Psoas muscle (tissue), 7 donors: ENCODE measurements at regions not wholly inside any gene's neighbourhood (a gene's known extent, or its start where the extent isn't known, plus 50 kb on each side); places are given as distances from the start of the nearest gene placed in this dataset.
"Not testable (repeated sequence)": the region's sequence is repeated elsewhere in the genome, so short reads cannot be mapped to it uniquely, and the experiment has no call there.

Experiments used
- ATAC-seq, 4 donors: fragments of 200-7000 bp; cut with Tn5 transposase; one replicate each; pipeline ENCODE4 v1.9.1; 2020; ENCODE audit warnings: moderate library complexity in 3 of 4, mild to moderate bottlenecking in 2 of 4
- DNase-seq, 2 donors: peaks; one replicate each; pipeline ENCODE4 v3.0.0-alpha.2; 2020
- H3K27ac ChIP-seq: fragments of 200-600 bp; one replicate; pipeline ENCODE4 v1.8.0; 2022
- H3K27me3 ChIP-seq, 3 donors: fragments of 200-600 bp in 1 of 3; one replicate each; pipeline versions ENCODE4 v1.6.1 to v1.8.0; 2013 to 2022; ENCODE audit warnings: low read length in 2 of 3, mild to moderate bottlenecking in 2 of 3, moderate library complexity in 1 of 3; ENCODE audit not compliant: insufficient read depth in 3 of 3
- H3K36me3 ChIP-seq, 2 donors: fragments of 200-600 bp in 1 of 2; one replicate each; pipeline versions ENCODE4 v1.6.1 to v1.8.0; 2013 to 2022; ENCODE audit warnings: low read depth in 1 of 2, mild to moderate bottlenecking in 1 of 2, moderate library complexity in 1 of 2; ENCODE audit not compliant: insufficient read depth in 1 of 2
- H3K4me1 ChIP-seq: fragments of 200-600 bp; one replicate; pipeline ENCODE4 v1.8.0; 2022
- H3K4me3 ChIP-seq: fragments of 200-600 bp; one replicate; pipeline ENCODE4 v1.8.0; 2022; ENCODE audit warnings: mild to moderate bottlenecking
- H3K9me3 ChIP-seq: fragments of 200-600 bp; one replicate; pipeline ENCODE4 v1.8.0; 2022
- CTCF ChIP-seq: fragments of 200-600 bp; IDR thresholded peaks from one replicate; pipeline ENCODE4 v1.8.0; 2022; ENCODE audit warnings: antibody characterized with exemption
- WGBS, 3 donors: extraction: QIAGEN DNeasy Blood & Tissue Kit; methylation state at CpG; one replicate each; pipeline versions ENCODE4 v1.1.6 to v1.1.7; 2013; 5-methylcytosine and 5-hydroxymethylcytosine counted together
- intact Hi-C, 2 donors: fragments of 100-400 bp; cut with DNase I; formaldehyde crosslinking; loops; one replicate each; pipeline versions ENCODE4 v1.11.0 to v1.14.2; 2022
- donor health status: healthy with polysubstance abuse.
- donor health status: DM: no; HTN: no; CAD: no; lungs with moderate emphysema.
- donor health status: Bipolar disorder and iron deficiency.
- donor health status: healthy.
- donor health status: DM: yes; HTN: yes; CAD: no.
- donor health status: DM: no; HTN: no; CAD: no.
- donor health status: DM: yes; HTN: yes; CAD: no.

- Histone ChIP-seq H3K9me3 (no peaks in the 10 kb centered on the region), H3K36me3 (no peaks in the 10 kb centered on the region), H3K4me3 (no peak overlapping the region), H3K27me3 (no peaks in the 10 kb centered on the region), H3K27ac (no peak overlapping the region), H3K4me1 (no peaks in the 10 kb centered on the region)
- TF ChIP-seq CTCF: no peak
- DNase-seq: no peak
- WGBS, 3 donors: 27 to 34% (median 34%) methylated on average over 3 of the region's 3 CpGs
- no peak for ATAC-seq
- intact Hi-C loops: no loop called here
Measured at GRCh38 chr14:82035397-82035796, 501.7 kb upstream of the SEL1L start.

- DNase-seq, H3K27ac ChIP-seq, ATAC-seq, H3K4me1 ChIP-seq, intact Hi-C loops, H3K9me3 ChIP-seq, H3K36me3 ChIP-seq, H3K4me3 ChIP-seq, H3K27me3 ChIP-seq: not testable (repeated sequence)
- 79 to 94% (median 92%) methylated on average over 3 of the region's 3 CpGs for WGBS, 3 donors
Measured at GRCh38 chr14:82038066-82038465, 504.4 kb upstream of the SEL1L start.

- WGBS, 3 donors: 73 to 83% (median 79%) methylated on average over 1 of the region's 1 CpG
- Histone ChIP-seq H3K36me3 (no peaks in the 10 kb centered on the region), H3K4me1 (no peaks in the 10 kb centered on the region), H3K27ac (no peak overlapping the region), H3K4me3 (no peak overlapping the region), H3K27me3 (no peaks in the 10 kb centered on the region), H3K9me3 (no peaks in the 10 kb centered on the region)
- no peak for ATAC-seq
- intact Hi-C loops: no loop called here
- DNase-seq: no peak
- no peak for TF ChIP-seq CTCF
Measured at GRCh38 chr14:82045339-82045738, 511.7 kb upstream of the SEL1L start.

GRCh38 chr14:82046512-82047226 is 513.0 kb upstream of the SEL1L start:
- WGBS, 3 donors: 74 to 87% (median 81%) methylated on average over 1 of the region's 1 CpG
- TF ChIP-seq CTCF: no peak
- no peaks in the 10 kb centered on the region for H3K9me3 ChIP-seq
- no peaks in the 10 kb centered on the region for H3K36me3 ChIP-seq
- no peaks in the 10 kb centered on the region for H3K27me3 ChIP-seq
- no peak overlapping the region for H3K4me3 ChIP-seq
- no peak for DNase-seq
- no peak overlapping the region for H3K27ac ChIP-seq
- H3K4me1 ChIP-seq: no peaks in the 10 kb centered on the region
- ATAC-seq: no peak
- intact Hi-C loops: no loop called here

- Histone ChIP-seq H3K27ac (no peak overlapping the region), H3K27me3 (no peaks in the 10 kb centered on the region), H3K36me3 (no peaks in the 10 kb centered on the region), H3K9me3 (no peaks in the 10 kb centered on the region), H3K4me3 (no peak overlapping the region), H3K4me1 (no peaks in the 10 kb centered on the region)
- no peak for ATAC-seq
- DNase-seq: no peak
- intact Hi-C loops: no loop called here
- no peak for TF ChIP-seq CTCF
- WGBS, 3 donors: 14 to 26% (median 15%) methylated on average over 1 of the region's 1 CpG
Measured at GRCh38 chr14:82047777-82048470, 514.3 kb upstream of the SEL1L start.
